Spleen (tissue), 11 donors: ENCODE measurements at regions not wholly inside any gene's neighbourhood (a gene's known extent, or its start where the extent isn't known, plus 50 kb on each side); places are given as distances from the start of the nearest gene placed in this dataset.

Experiments used
- DNase-seq: peaks from one replicate; pipeline ENCODE4 v3.0.0-alpha.2; 2020
- H3K27ac ChIP-seq, 8 donors: fragments of 200-600 bp; sonication (generic) in 7 of 8; 1 replicate in 4 of 8; 2 replicates in 4 of 8; pipeline versions ENCODE4 v1.5.0 to v1.8.0; 2016 to 2021; ENCODE audit warnings: inconsistent platforms in 4 of 8, mild to moderate bottlenecking in 4 of 8, moderate library complexity in 1 of 8
- H3K27me3 ChIP-seq, 7 donors: fragments of 200-600 bp; sonication (generic) in 6 of 7; replicated peaks in 1 of 7; 1 replicate in 4 of 7; 2 replicates in 3 of 7; pipeline versions ENCODE4 v1.5.0 to v1.8.0; 2016 to 2021; ENCODE audit warnings: inconsistent platforms in 3 of 7, mild to moderate bottlenecking in 1 of 7
- H3K36me3 ChIP-seq, 6 donors: fragments of 200-600 bp; sonication (generic) in 5 of 6; 1 replicate in 4 of 6; 2 replicates in 2 of 6; pipeline versions ENCODE4 v1.5.0 to v1.8.0; 2016 to 2021; ENCODE audit warnings: inconsistent platforms in 2 of 6
- H3K4me1 ChIP-seq, 6 donors: fragments of 200-600 bp; sonication (generic) in 5 of 6; 1 replicate in 3 of 6; 2 replicates in 3 of 6; pipeline versions ENCODE4 v1.5.0 to v1.8.0; 2016 to 2021; ENCODE audit warnings: inconsistent platforms in 3 of 6
- H3K4me3 ChIP-seq, 8 donors: fragments of 200-600 bp; sonication (generic) in 7 of 8; 1 replicate in 4 of 8; 2 replicates in 4 of 8; pipeline versions ENCODE4 v1.5.0 to v1.8.0; 2016 to 2021; ENCODE audit warnings: inconsistent platforms in 4 of 8, mild to moderate bottlenecking in 4 of 8, moderate library complexity in 2 of 8
- H3K9me3 ChIP-seq, 8 donors: fragments of 200-600 bp; sonication (generic) in 7 of 8; 1 replicate in 4 of 8; 2 replicates in 4 of 8; pipeline versions ENCODE4 v1.5.0 to v1.8.0; 2016 to 2021; ENCODE audit warnings: inconsistent platforms in 4 of 8
- CTCF ChIP-seq, 11 experiments: fragments of 200-600 bp in 7 of 11; fragments of 450-650 bp in 4 of 11; sonication (generic) in 4 of 11; IDR thresholded peaks in 8 of 11; conservative IDR thresholded peaks in 3 of 11; 1 replicate in 7 of 11; 2 replicates in 4 of 11; pipeline versions ENCODE4 v1.4.0 to v1.8.0; 2016 to 2021; ENCODE audit warnings: antibody characterized with exemption in 11 of 11, inconsistent platforms in 4 of 11, mild to moderate bottlenecking in 1 of 11
- POLR2A ChIP-seq, 3 donors: fragments of 450-650 bp; IDR thresholded peaks; one replicate each; pipeline ENCODE4 v1.5.1; 2017; ENCODE audit warnings: antibody characterized with exemption in 3 of 3, mild to moderate bottlenecking in 1 of 3
- POLR2AphosphoS5 ChIP-seq, 3 donors: sonication (generic); formaldehyde crosslinking; IDR thresholded peaks; one replicate each; pipeline ENCODE4 v1.5.1; 2017; ENCODE audit warnings: antibody characterized with exemption in 3 of 3
- WGBS, 5 donors: extraction: QIAGEN DNeasy Blood & Tissue Kit in 3 of 5; methylation state at CpG; one replicate each; pipeline versions ENCODE4 v1.1.5 to v1.1.7; 2013 to 2018; 5-methylcytosine and 5-hydroxymethylcytosine counted together
- intact Hi-C: fragments of 100-400 bp; cut with DNase I; formaldehyde crosslinking; loops from one replicate; pipeline ENCODE4 v1.15.0; 2023; ENCODE audit warnings: low total_unique reads
- donor health status: healthy with polysubstance abuse.
- donor health status: DM: no; HTN: no; CAD: no; lungs with moderate emphysema.
- donor health status: DM: no; HTN: no; CAD: no.
- donor health status: Bipolar disorder and iron deficiency.
- donor health status: healthy.
- donor health status: DM: no; HTN: no; CAD: no.
- donor health status: DM: yes; HTN: yes; CAD: no.

- Histone ChIP-seq H3K4me3 (no peak overlapping the region), H3K27me3 (peaks cover 0 to 11% (median 0%) of the 10 kb centered on the region in 7 donors), H3K27ac (no peak overlapping the region), H3K9me3 (peaks cover 0 to 20% (median 12%) of the 10 kb centered on the region in 8 donors), H3K4me1 (peaks cover 0 to 3% (median 0%) of the 10 kb centered on the region in 6 donors), H3K36me3 (no peaks in the 10 kb centered on the region)
- intact Hi-C loops, result no loop called here
- TF ChIP-seq CTCF (IDR thresholded peaks at IDR 0.05 in 8 of 11, conservative IDR thresholded peaks at IDR 0.05 in 3 of 11) (no peak), POLR2AphosphoS5 (IDR thresholded peaks at IDR 0.05) (no peak), POLR2A (IDR thresholded peaks at IDR 0.05) (no peak)
- WGBS, 5 donors, result 45 to 59% (median 56%) methylated on average over 1 of the region's 1 CpG
- DNase-seq, result no peak
Measured at GRCh38 chr6:169946971-169947370, 195.5 kb downstream of the ERMARD start.

- H3K27ac ChIP-seq, result no peak overlapping the region
- H3K9me3 ChIP-seq, result peaks cover 0 to 20% (median 12%) of the 10 kb centered on the region in 8 donors
- TF ChIP-seq POLR2AphosphoS5 (IDR thresholded peaks at IDR 0.05) (no peak), POLR2A (IDR thresholded peaks at IDR 0.05) (no peak), CTCF (IDR thresholded peaks at IDR 0.05 in 8 of 11, conservative IDR thresholded peaks at IDR 0.05 in 3 of 11) (no peak)
- WGBS, 5 donors, result 52 to 70% (median 67%) methylated on average over 3 of the region's 3 CpGs
- H3K4me3 ChIP-seq, result no peak overlapping the region
- H3K4me1 ChIP-seq, result peaks cover 0 to 3% (median 0%) of the 10 kb centered on the region in 6 donors
- no peaks in the 10 kb centered on the region for H3K36me3 ChIP-seq
- peaks cover 0 to 22% (median 0%) of the 10 kb centered on the region in 7 donors for H3K27me3 ChIP-seq
- intact Hi-C loops, result no loop called here
- DNase-seq, result no peak
Measured at GRCh38 chr6:169945117-169945516, 193.7 kb downstream of the ERMARD start.

GRCh38 chr6:169944415-169944814 is 193.0 kb downstream of the ERMARD start:
- Histone ChIP-seq H3K36me3 (no peaks in the 10 kb centered on the region), H3K27ac (no peak overlapping the region), H3K4me1 (no peaks in the 10 kb centered on the region), H3K4me3 (no peak overlapping the region), H3K9me3 (peaks cover 0 to 20% (median 12%) of the 10 kb centered on the region in 8 donors), H3K27me3 (peaks cover 0 to 29% (median 0%) of the 10 kb centered on the region in 7 donors)
- TF ChIP-seq POLR2A (IDR thresholded peaks at IDR 0.05), result no peak
- no peak for TF ChIP-seq CTCF (IDR thresholded peaks at IDR 0.05 in 8 of 11, conservative IDR thresholded peaks at IDR 0.05 in 3 of 11)
- TF ChIP-seq POLR2AphosphoS5 (IDR thresholded peaks at IDR 0.05), result no peak
- intact Hi-C loops, result no loop called here
- DNase-seq, result no peak

GRCh38 chr6:169944061-169944337 is 192.6 kb downstream of the ERMARD start:
- Histone ChIP-seq H3K9me3 (peaks cover 0 to 20% (median 12%) of the 10 kb centered on the region in 8 donors), H3K36me3 (no peaks in the 10 kb centered on the region), H3K4me3 (no peak overlapping the region), H3K27ac (no peak overlapping the region), H3K27me3 (peaks cover 0 to 33% (median 0%) of the 10 kb centered on the region in 7 donors), H3K4me1 (no peaks in the 10 kb centered on the region)
- intact Hi-C loops, result no loop called here
- TF ChIP-seq CTCF (IDR thresholded peaks at IDR 0.05 in 8 of 11, conservative IDR thresholded peaks at IDR 0.05 in 3 of 11) (no peak), POLR2A (IDR thresholded peaks at IDR 0.05) (no peak), POLR2AphosphoS5 (IDR thresholded peaks at IDR 0.05) (no peak)
- DNase-seq, result no peak
